Prostate gland (tissue), 2 donors: ENCODE measurements at regions not wholly inside any gene's neighbourhood (a gene's known extent, or its start where the extent isn't known, plus 50 kb on each side); places are given as distances from the start of the nearest gene placed in this dataset.

Experiments
- DNase-seq: peaks from one replicate; pipeline ENCODE4 v3.0.0-alpha.2; 2019; ENCODE audit warnings: low spot score
- H3K27ac ChIP-seq, 2 donors: fragments of 200-600 bp; sonication (generic); 2 replicates each; pipeline ENCODE4 v1.5.1; 2017 to 2019
- H3K27me3 ChIP-seq: fragments of 200-600 bp; sonication (generic); replicated peaks from 2 replicates; pipeline ENCODE4 v1.5.1; 2019; ENCODE audit not compliant: insufficient read depth
- H3K36me3 ChIP-seq, 2 donors: fragments of 200-600 bp; sonication (generic); 1 replicate in 1 of 2; 2 replicates in 1 of 2; pipeline versions ENCODE4 v1.5.1 to v1.8.1; 2017 to 2019
- H3K4me1 ChIP-seq: fragments of 200-600 bp; sonication (generic); replicated peaks from 2 replicates; pipeline ENCODE4 v1.5.1; 2019
- H3K4me3 ChIP-seq, 2 donors: fragments of 200-600 bp; sonication (generic); 2 replicates each; pipeline ENCODE4 v1.5.1; 2017 to 2019
- H3K9me3 ChIP-seq: fragments of 200-600 bp; sonication (generic); 2 replicates; pipeline ENCODE4 v1.5.1; 2017
- POLR2A ChIP-seq: fragments of 450-650 bp; IDR thresholded peaks from one replicate; pipeline ENCODE4 v1.6.1; 2016; ENCODE audit warnings: antibody characterized with exemption, mild to moderate bottlenecking
- POLR2AphosphoS5 ChIP-seq: sonication (generic); formaldehyde crosslinking; IDR thresholded peaks from one replicate; pipeline ENCODE4 v1.6.1; 2017; ENCODE audit warnings: antibody characterized with exemption
- WGBS: methylation state at CpG from one replicate; pipeline ENCODE4 v1.1.5; 2018; 5-methylcytosine and 5-hydroxymethylcytosine counted together
- intact Hi-C: fragments of 100-400 bp; cut with DNase I; formaldehyde crosslinking; loops from one replicate; pipeline ENCODE4 v1.14.2; 2022
- TF ChIP-seq, protein P1 (sequence below), 4 experiments: fragments of 200-600 bp in 2 of 4; fragments of 450-650 bp in 2 of 4; sonication (generic) in 2 of 4; IDR thresholded peaks; 1 replicate in 3 of 4; 2 replicates in 1 of 4; pipeline ENCODE4 v1.5.1; 2016 to 2019; ENCODE audit warnings: antibody characterized with exemption in 4 of 4, mild to moderate bottlenecking in 2 of 4, moderate library complexity in 2 of 4

DNA sequence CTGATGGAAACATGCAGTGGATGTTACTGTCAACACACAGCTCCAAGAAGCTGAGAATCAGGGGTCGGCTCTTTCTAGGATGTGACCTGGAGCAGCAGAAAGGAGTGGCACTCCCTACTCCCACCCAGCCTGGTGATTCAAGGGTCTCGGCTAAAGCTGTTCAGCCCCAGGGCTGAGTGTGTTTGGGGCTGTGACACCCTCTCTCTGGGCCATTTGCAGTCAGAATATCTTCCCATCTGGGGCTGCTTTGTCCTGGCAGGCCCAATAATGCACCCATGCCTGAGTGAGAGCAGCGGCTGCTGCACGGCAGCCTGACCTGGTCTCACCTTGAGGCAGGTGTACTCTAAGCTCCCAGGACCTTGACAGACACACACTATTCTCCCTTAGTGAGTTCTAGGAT, 52.5 kb upstream of the AJAP1 start:
- Histone ChIP-seq H3K27ac (no peak overlapping the region), H3K27me3 (peaks cover 5% of the 10 kb centered on the region), H3K4me1 (peaks cover 4% of the 10 kb centered on the region), H3K36me3 (no peaks in the 10 kb centered on the region), H3K4me3 (no peak overlapping the region), H3K9me3 (no peaks in the 10 kb centered on the region)
- intact Hi-C loops = no loop called here
- WGBS = 79% methylated on average over 4 of the region's 4 CpGs
- TF ChIP-seq POLR2A (no peak), POLR2AphosphoS5 (no peak)
- TF ChIP-seq, protein P1, sequence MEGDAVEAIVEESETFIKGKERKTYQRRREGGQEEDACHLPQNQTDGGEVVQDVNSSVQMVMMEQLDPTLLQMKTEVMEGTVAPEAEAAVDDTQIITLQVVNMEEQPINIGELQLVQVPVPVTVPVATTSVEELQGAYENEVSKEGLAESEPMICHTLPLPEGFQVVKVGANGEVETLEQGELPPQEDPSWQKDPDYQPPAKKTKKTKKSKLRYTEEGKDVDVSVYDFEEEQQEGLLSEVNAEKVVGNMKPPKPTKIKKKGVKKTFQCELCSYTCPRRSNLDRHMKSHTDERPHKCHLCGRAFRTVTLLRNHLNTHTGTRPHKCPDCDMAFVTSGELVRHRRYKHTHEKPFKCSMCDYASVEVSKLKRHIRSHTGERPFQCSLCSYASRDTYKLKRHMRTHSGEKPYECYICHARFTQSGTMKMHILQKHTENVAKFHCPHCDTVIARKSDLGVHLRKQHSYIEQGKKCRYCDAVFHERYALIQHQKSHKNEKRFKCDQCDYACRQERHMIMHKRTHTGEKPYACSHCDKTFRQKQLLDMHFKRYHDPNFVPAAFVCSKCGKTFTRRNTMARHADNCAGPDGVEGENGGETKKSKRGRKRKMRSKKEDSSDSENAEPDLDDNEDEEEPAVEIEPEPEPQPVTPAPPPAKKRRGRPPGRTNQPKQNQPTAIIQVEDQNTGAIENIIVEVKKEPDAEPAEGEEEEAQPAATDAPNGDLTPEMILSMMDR (IDR thresholded peaks at IDR 0.05) = no peak
- no peak for DNase-seq

DNA sequence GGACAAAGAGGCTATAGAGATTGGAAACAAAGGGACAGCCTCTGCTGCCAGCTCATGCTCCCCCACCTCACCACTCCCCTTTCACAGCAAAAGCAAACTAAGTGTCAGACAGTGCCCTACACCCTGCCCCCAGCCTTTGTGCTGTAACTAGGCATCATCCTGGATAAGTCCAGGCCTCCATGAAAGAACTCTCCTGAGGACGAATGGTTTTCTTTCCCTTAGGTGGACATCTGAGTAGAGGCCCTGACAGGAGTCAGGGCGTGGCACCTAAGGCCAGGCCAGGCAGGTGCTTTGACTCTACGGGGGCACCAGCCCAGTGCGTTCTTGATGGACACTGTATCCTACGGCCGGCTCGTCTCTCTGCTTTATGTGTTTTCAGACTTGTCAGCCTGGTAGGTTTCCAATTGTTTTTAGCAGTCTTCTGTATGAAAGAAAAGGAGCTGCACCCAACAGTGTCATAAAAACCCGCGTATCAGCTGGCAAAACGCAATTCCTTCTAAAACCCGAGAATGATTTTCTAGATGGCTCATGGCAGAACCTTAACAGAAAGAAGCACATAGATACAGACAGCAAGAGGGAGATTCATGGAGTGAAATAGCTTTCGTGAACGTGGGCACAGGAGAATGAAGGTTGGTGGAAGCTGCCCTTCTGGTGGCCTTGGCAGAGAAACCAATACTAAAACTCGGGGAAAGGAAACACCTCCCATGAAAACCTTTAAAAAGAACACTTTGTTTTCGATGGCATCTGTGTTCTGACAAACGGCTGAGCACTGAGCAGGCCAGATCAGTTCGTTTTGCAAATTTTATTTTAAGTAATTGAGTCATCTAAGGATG, 51.7 kb upstream of the AJAP1 start:
- Histone ChIP-seq H3K4me3 (no peak overlapping the region), H3K9me3 (no peaks in the 10 kb centered on the region), H3K36me3 (no peaks in the 10 kb centered on the region), H3K27me3 (peaks cover 7% of the 10 kb centered on the region), H3K27ac (no peak overlapping the region), H3K4me1 (peaks cover 4% of the 10 kb centered on the region)
- DNase-seq = no peak
- TF ChIP-seq POLR2AphosphoS5 = no peak
- TF ChIP-seq, protein P1 (IDR thresholded peaks at IDR 0.05) = no peak
- TF ChIP-seq POLR2A = no peak
- WGBS = 46% methylated on average over 17 of the region's 17 CpGs
- intact Hi-C loops = no loop called here

DNA sequence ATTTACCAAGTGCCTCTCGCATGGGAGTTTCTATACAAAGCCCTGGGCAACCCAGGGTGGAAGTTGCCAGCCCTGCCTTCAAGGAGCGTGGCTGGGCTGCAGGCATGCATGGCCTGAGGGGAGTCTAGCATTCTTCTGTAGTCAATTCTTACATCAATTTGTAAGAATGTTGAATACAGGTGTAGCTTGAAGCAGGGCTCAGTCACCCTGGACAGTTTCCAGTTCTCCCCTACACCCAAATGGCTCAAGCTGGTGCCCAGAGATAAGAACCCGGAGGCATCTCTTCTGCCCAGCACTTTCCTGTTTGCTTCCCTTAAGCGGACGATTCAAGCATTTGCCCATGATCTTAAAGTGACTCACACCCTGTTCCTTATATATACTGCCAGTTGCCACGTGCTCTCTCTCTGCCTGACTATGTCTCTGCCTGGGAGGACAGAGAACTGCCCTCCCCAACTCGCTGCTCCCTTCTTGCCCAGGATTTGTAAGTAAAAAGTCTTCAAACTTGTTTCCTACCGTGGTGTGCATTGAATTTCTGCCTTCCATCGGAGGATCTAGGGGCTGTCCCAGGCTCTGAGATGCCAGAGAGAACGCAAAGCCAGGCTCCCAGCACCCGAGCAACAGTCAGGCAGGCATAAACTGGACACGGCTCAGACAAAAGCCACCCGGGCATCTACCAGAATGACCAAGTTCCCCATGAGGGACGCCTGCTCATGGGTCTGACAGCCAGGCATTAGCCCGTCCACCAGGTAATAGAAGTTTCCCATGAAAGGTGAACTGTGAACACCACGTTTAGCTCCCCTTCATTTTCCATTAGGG, 50.9 kb upstream of the AJAP1 start:
- no peaks in the 10 kb centered on the region for H3K36me3 ChIP-seq
- no peaks in the 10 kb centered on the region for H3K9me3 ChIP-seq
- no peak overlapping the region for H3K27ac ChIP-seq
- DNase-seq = no peak
- TF ChIP-seq, protein P1 (IDR thresholded peaks at IDR 0.05) = no peak
- TF ChIP-seq POLR2A = no peak
- no peak for TF ChIP-seq POLR2AphosphoS5
- peaks cover 7% of the 10 kb centered on the region for H3K27me3 ChIP-seq
- no peak overlapping the region for H3K4me3 ChIP-seq
- intact Hi-C loops = no loop called here
- 65% methylated on average over 16 of the region's 16 CpGs for WGBS
- peaks cover 4% of the 10 kb centered on the region for H3K4me1 ChIP-seq
